DOHH2 (cell line): ENCODE measurements at regions not wholly inside any gene's neighbourhood (a gene's known extent, or its start where the extent isn't known, plus 50 kb on each side); places are given as distances from the start of the nearest gene placed in this dataset.

ENCODE experiments used
- CTCF ChIP-seq: fragments of 200-600 bp; sonication (generic); IDR thresholded peaks from one replicate; pipeline ENCODE4 v1.5.1; 2014; ENCODE audit warnings: antibody characterized with exemption, mild to moderate bottlenecking, low read depth, low read length; ENCODE audit not compliant: poor library complexity, severe bottlenecking
- EZH2phosphoT487 ChIP-seq: fragments of 200-600 bp; sonication (generic); IDR thresholded peaks from 2 replicates; pipeline ENCODE4 v1.6.1; 2017; ENCODE audit warnings: borderline replicate concordance, mild to moderate bottlenecking, antibody characterized with exemption, low read length, moderate library complexity, mixed read lengths

- no peak for TF ChIP-seq CTCF
- TF ChIP-seq EZH2phosphoT487: no peak
Measured at GRCh38 chr7:35487402-35487801, 207.5 kb downstream of the HERPUD2 start.
